ENCODE measurements at regions not wholly inside any gene's neighbourhood (a gene's known extent, or its start where the extent isn't known, plus 50 kb on each side); places are given as distances from the start of the nearest gene placed in this dataset.

GRCh38 chr6:121759370-121759769 lies 323.9 kb downstream of the GJA1 start:
- TF ChIP-seq EZH2 (IDR thresholded peaks at IDR 0.05; ENCODE audit: insufficient read depth, poor library complexity, severe bottlenecking), result no peak
- TF ChIP-seq EZH2phosphoT487 (IDR thresholded peaks at IDR 0.05; ENCODE audit: insufficient read depth, low read depth), result no peak
